GM19238 (cell line): ENCODE measurements at regions not wholly inside any gene's neighbourhood (a gene's known extent, or its start where the extent isn't known, plus 50 kb on each side); places are given as distances from the start of the nearest gene placed in this dataset.
"Not testable (repeated sequence)": the region's sequence is repeated elsewhere in the genome, so short reads cannot be mapped to it uniquely, and the experiment has no call there.

Source experiments
- DNase-seq: peaks from one replicate; pipeline ENCODE4 v3.0.0; 2011; ENCODE audit warnings: low spot score; ENCODE audit not compliant: insufficient read length

DNA sequence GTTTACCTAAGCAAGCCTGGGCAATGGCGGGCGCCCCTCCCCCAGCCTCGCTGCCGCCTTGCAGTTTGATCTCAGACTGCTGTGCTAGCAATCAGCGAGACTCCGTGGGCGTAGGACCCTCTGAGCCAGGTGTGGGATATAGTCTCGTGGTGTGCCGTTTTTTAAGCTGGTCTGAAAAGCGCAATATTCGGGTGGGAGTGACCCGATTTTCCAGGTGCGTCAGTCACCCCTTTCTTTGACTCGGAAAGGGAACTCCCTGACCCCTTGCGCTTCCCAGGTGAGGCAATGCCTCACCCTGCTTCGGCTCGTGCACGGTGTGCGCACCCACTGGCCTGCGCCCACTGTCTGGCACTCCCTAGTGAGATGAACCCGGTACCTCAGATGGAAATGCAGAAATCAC is 442.6 kb upstream of the MTPN start:
- DNase-seq: not testable (repeated sequence)

DNA sequence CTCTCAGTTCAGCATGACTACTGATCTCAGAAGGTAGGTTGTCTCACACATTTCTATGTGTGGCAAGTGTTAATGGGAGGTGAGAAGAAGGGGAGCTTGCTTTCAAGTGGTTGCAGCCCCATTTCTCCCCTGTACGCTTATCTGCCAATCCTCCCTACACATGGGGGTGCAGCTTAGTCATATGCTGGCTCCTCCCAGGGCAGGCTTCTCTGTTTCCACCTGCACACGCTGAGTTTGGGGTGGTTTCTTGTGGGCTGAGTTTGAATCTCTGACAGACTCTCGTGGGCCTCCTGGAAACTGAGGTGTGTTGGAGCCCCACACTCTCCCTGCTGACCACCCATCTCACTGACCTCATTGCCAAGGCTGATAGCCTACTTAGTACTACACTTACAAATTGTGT is 435.8 kb upstream of the MTPN start:
- DNase-seq: no peak

DNA sequence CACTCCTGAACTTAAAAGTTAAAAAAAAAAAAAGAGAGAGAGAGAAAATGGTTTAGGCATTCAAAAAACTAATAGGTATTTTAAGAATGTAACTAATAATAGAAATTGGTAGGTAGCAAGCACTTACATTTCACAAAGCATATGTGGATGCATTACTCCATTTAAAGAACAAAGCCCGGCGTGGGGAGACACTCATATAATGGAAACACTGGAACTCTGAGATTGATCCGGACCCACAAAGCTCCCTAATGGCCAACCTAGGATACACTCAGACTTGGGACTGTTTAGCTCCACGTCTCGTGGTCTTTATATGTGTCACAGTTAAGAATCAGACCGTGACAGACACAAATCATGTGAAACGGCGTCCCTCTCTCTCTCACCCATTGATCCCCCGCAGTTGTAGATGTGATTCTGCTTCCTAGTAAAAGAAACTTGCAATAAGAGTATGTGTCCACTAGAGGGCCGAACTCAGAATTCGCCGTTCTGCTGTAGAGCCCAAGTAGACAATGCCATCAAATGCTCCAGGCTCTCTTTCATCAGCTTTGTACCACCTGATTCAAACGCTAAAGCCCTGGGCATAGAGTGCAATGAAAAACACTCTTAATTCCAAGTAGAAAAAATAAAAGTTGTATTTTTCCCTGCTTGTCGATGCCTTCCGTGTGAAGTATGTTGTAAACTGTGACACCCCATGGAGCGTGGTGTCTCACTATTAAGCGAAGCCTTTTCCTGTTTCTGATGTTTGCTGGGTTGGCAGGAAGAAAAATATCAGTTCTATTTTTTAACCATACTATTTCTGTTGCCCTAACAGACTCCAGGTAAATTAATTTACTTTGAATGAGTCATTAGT is 429.0 kb upstream of the MTPN start:
- peak; percentile 5 for DNase-seq

GRCh38 chr7:136403591-136403990 is 426.4 kb upstream of the MTPN start:
- DNase-seq: no peak

DNA sequence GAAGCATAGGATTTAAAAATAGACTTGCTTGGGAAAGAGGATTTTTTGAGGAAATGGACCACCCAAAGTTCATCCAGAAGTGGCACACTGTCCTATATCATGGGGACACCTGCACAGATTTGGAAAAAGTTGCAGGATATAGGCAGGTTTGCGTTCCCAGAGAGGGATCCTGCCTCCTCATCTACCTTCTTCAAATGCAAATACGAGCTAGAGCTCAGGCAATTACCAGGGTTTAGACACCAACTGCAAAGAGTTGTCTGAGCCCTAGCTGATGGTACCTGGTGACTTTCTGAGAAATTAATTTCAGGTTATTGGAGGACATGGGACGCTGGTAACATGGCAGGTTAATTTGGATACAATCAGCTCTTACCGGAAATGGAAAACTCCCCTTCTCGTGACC is 423.7 kb upstream of the MTPN start:
- no peak for DNase-seq

DNA sequence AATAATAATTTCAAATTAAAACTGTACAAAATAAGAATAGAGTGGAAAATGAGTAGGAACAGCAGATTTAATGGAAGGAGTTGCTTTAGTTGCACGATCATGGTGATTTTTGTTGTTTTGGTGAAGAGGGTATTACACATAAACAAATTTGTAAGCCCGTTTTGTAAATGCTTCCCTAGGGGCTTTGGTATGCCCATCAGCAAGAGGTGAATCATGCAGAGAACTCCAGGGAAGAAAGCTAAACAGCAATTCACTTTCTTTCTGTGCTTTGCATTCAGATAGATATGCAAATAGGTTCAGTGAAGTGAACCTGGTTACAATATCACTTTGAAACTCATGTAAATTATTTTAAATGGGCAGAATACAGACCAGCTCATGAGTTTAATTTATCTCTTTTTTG is 422.2 kb upstream of the MTPN start:
- DNase-seq: no peak

DNA sequence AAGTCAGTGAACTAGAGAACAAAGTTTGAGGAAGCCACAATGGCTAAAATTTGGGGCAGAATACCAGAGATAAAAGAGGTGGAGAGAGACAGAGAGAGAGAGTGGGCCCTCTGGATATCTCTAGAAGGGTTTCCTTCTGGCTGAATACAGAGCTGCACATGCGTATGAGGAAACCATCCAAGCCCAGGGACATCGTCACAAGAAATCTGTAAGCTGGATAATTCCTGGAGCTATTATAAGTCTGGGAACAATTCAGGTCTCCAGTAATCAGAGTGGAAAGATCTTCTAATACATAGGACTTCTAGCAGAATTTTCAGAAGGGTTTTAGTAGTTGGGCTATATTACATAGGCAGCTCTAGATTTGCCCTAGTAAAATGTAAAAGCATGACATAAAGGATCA is 415.7 kb upstream of the MTPN start:
- DNase-seq: no peak

- no peak for DNase-seq
Observed at GRCh38 chr7:136391371-136391770, 414.2 kb upstream of the MTPN start.

GRCh38 chr7:136389933-136390332 is 412.8 kb upstream of the MTPN start:
- no peak for DNase-seq

DNA sequence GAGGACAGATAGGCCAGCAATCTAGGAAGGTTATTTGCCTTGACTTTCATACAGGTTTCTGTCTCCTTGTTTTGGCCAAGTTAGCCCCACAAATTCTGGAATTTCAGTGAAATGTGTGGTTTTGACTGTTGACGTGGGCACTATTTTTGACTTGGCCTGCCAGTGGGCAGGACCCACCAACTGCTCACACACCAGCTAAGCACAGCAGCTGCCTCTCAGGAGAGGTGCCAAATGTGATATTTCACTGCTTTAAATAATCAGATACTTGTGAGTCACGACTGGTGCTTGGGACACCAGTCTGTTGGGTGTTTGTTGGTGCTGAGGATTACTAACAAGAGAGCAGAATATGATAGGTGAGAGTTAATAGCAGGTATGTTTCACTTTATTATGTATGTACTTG is 409.7 kb upstream of the MTPN start:
- DNase-seq: no peak

- DNase-seq: not testable (repeated sequence)
Observed at GRCh38 chr7:136371409-136371808, 394.2 kb upstream of the MTPN start.

DNA sequence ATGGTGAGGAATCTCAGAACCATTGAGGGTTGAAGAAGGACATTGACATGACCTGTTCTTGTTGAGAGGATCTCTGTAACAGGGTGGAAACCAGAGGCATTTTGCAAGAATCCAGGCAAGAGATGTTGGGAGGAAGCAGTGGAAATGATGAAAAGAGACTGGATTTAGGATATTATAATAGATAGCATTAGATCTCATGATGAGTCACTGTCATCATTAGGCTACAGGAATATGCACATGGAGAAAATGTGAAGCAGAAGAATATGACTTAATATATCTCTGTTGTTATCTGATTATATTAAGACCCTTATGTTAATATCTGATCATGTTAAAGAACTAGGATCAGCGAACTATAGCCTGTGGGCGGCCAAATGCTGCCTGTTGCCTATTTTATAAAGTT is 393.0 kb upstream of the MTPN start:
- DNase-seq: no peak

GRCh38 chr7:136369225-136369624 is 392.1 kb upstream of the MTPN start:
- no peak for DNase-seq

DNA sequence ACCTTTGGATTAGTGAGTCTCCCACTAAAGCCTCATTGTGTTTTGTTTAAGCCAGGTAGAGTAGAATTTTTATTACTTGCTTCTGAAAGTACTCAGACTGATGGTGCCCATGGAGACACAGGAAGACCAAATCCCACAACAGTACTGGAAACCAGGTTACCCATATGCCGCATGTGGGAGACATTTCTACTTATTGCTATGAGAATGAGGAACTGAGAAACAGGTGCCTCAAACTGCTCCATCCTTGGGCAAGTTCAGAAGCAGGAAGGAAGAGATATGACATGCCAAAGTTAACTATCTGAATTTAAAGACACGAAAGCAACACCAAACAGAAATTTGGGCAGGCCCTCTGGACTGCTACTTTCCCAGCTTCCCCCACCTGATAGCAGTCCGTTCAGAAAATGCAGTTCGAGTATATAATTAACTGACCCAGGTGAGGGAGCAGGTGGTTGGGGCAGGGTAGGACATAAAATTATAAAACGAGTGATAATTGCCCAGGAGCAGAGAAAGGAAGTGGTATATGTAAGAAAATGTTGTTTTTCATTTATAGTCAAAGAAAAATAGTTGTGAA is 382.3 kb upstream of the MTPN start:
- peak; percentile 3 for DNase-seq

DNA sequence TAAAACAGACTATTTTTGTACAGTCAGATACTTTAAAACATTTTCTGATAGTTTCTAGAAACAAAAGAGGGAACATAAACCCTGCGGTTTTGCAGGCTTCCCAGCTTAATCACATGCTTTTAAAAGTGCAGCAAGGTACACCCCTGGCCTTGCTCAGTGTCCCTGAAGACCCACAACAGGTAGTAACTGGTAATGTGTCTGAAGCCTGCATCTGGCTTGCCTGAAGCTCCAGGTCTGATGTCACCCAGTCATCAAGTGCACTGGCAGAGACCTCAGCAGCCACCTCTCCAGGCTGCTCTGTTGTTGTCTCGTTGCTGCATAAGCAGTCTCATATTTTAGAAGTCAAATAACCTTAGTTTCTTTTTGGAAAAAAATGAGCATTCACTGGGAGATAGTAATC is 376.1 kb upstream of the MTPN start:
- no peak for DNase-seq

DNA sequence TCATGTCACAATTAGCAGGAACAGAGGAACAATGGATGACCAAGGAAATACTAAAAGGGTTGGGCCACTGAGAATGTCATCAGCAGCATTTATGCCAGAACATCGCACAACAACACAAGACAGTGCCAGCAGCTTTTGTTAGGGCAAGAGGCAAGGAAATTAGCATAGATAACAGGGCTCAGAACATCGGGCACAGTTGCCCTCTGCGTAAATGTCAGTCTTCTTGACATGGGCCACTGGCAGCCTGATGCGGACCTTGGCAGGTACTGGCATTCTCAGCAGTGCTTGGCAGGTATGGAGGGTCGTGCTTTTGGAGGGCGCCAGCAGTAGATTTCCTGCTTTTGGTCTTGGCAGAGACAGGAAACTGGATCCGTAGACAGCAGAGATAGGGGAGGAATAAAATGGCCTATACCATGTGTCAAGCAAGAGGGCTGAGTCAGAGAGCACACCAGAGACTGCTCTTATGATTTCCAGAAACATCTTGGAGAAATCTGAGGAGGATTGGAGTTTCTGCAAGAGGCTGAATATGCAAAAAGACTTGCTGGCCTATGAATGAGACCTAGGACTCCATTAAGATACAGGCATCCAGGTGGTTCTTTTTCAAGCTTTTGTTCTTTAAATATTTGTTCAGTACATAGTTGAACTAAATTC is 371.5 kb upstream of the MTPN start:
- DNase-seq: no peak

DNA sequence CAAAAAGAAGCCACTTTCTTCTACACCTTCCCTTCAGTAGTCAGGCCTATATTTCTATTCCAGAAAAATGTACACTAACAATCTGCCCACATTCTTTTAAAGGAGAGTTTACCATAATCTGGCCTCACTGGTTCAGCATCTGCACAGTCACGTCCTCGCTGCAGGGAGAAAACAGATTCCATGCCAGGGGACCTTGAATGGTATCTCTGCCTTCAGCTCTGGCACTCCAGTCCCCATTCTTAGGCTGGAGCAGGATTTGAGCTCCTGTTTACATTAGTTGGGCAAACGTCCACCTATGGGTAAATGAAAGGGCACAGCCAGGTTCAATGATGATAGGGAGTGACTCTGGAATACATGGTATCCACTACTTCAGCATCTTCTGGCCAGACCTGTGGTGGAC is 371.0 kb upstream of the MTPN start:
- DNase-seq: no peak

DNA sequence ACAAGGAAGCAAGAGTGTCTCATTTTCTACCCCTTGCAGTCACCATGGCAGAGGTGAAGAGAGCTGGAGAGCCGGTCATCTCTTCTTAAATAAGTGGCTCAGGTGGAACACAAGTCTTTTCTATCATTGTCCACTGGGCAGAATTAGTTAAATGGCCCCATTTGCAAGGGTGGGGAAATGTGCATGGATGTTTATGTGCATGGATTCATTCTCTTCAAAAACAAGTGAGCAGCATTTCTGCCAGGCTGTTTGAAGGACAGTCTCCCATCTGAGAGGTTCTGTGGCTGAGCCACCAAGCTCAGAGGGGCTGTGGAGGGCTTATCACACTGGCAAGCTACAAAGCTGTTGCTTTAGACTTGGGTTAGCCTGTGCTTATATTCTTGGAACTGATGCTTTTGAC is 370.3 kb upstream of the MTPN start:
- DNase-seq: no peak

DNA sequence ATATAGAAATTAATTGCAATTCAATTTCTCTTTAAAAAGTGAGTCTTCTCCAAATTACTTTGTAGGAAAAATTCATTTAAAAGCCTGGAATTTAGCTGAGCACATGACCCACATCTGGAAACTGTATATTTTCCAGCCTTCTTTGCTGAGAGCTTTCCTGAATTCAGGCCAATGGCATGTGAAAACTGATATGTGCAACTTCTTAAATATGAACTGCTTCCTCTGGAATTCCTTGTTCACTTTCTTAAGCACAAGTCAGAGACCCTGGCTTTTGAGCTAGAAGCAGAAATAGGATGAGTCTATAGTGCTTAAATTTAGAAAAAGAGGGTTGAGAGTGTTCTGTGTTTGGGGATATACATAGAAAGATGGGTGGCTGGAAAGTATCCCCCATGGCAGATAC is 365.1 kb upstream of the MTPN start:
- DNase-seq: no peak

- no peak for DNase-seq
Observed at GRCh38 chr7:136339464-136339863, 362.3 kb upstream of the MTPN start.

GRCh38 chr7:136336932-136337331 is 359.8 kb upstream of the MTPN start:
- DNase-seq: no peak

- DNase-seq: no peak
Observed at GRCh38 chr7:136333636-136334035, 356.5 kb upstream of the MTPN start.
